Thyroid gland (tissue), 4 donors: ENCODE measurements at regions not wholly inside any gene's neighbourhood (a gene's known extent, or its start where the extent isn't known, plus 50 kb on each side); places are given as distances from the start of the nearest gene placed in this dataset.

ENCODE experiments used
- CTCF ChIP-seq, 6 experiments: fragments of 200-600 bp in 3 of 6; fragments of 450-650 bp in 3 of 6; sonication (generic) in 3 of 6; IDR thresholded peaks; one replicate each; pipeline ENCODE4 v1.5.1; 2016 to 2019; ENCODE audit warnings: antibody characterized with exemption in 6 of 6, mild to moderate bottlenecking in 2 of 6, inconsistent platforms in 1 of 6, moderate library complexity in 1 of 6
- POLR2A ChIP-seq, 2 donors: fragments of 450-650 bp; IDR thresholded peaks; one replicate each; pipeline ENCODE4 v1.6.1; 2017; ENCODE audit warnings: antibody characterized with exemption in 2 of 2, mild to moderate bottlenecking in 2 of 2, moderate library complexity in 1 of 2

GRCh38 chr20:11845340-11845739 lies 72.4 kb upstream of the BTBD3 start:
- TF ChIP-seq CTCF (IDR thresholded peaks at IDR 0.05) (no peak), POLR2A (IDR thresholded peaks at IDR 0.05) (no peak)
